NCI-H1436 (cell line): ENCODE measurements at regions not wholly inside any gene's neighbourhood (a gene's known extent, or its start where the extent isn't known, plus 50 kb on each side); places are given as distances from the start of the nearest gene placed in this dataset.

Experiments used
- DNase-seq: peaks from one replicate; lab custom pipeline; 2025; lab: John Stamatoyannopoulos, UW

- no peak for DNase-seq
These were observed 71.5 kb upstream of the FOXG1 start for GRCh38 chr14:28695109-28695508.

DNA sequence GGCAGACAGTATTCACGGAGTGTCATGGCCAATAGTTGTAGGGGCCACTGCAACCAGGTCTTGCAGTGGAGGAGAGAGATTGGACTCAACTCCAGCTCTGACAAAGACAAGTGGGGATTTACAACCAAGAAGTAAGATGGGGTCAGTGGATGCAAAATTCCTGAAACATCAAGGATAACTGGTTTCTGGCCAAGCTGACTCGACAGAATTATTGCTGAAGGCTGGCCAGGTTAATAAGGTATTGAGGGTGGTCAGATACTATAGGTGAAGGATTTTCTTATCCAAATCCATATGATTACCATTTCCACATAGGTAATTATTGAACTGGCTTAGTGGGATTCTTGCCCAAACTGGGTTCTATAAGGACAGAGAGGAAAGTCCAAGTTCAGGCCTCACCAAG, 64.9 kb upstream of the FOXG1 start:
- DNase-seq = no peak

- no peak for DNase-seq
These were observed 63.1 kb upstream of the FOXG1 start for GRCh38 chr14:28703482-28703881.

GRCh38 chr14:28704153-28704552, 62.4 kb upstream of the FOXG1 start:
- DNase-seq = no peak

- no peak for DNase-seq
These were observed 58.8 kb upstream of the FOXG1 start for GRCh38 chr14:28707814-28708213.

- no peak for DNase-seq
These were observed 56.8 kb upstream of the FOXG1 start for GRCh38 chr14:28709571-28710305.
